ENCODE measurements at regions not wholly inside any gene's neighbourhood (a gene's known extent, or its start where the extent isn't known, plus 50 kb on each side); places are given as distances from the start of the nearest gene placed in this dataset.

- no peak for DNase-seq (ENCODE audit: low read depth)
- no peak for TF ChIP-seq CTCF (conservative IDR thresholded peaks at IDR 0.05; ENCODE audit: control insufficient read depth, insufficient read depth, low read depth, low read length)
- no peak overlapping the region for H3K4me3 ChIP-seq (ENCODE audit: control insufficient read depth, low read depth, low read length)
Observed at GRCh38 chr17:51439395-51440229, 179.3 kb downstream of the UTP18 start.

- DNase-seq (ENCODE audit: low read depth), result no peak
- TF ChIP-seq CTCF (conservative IDR thresholded peaks at IDR 0.05; ENCODE audit: control insufficient read depth, insufficient read depth, low read depth, low read length), result no peak
Observed at GRCh38 chr17:51441431-51441830, 181.1 kb downstream of the UTP18 start.

GRCh38 chr17:51442088-51442865 lies 181.9 kb downstream of the UTP18 start:
- TF ChIP-seq CTCF (conservative IDR thresholded peaks at IDR 0.05; ENCODE audit: control insufficient read depth, insufficient read depth, low read depth, low read length), result no peak
- DNase-seq (ENCODE audit: low read depth), result no peak
- no peak overlapping the region for H3K4me3 ChIP-seq (ENCODE audit: control insufficient read depth, low read depth, low read length)

More at GRCh38 chr17:51441431-51441830, 181.1 kb downstream of the UTP18 start:
- no peak overlapping the region for H3K4me3 ChIP-seq (ENCODE audit: control insufficient read depth, low read depth, low read length)

- no peak overlapping the region for H3K4me3 ChIP-seq (ENCODE audit: control insufficient read depth, low read depth, low read length)
- no peak for DNase-seq (ENCODE audit: low read depth)
- TF ChIP-seq CTCF (conservative IDR thresholded peaks at IDR 0.05; ENCODE audit: control insufficient read depth, insufficient read depth, low read depth, low read length), result no peak
Observed at GRCh38 chr17:51443646-51444045, 183.3 kb downstream of the UTP18 start.

- no peak for TF ChIP-seq CTCF (conservative IDR thresholded peaks at IDR 0.05; ENCODE audit: control insufficient read depth, insufficient read depth, low read depth, low read length)
- no peak overlapping the region for H3K4me3 ChIP-seq (ENCODE audit: control insufficient read depth, low read depth, low read length)
- no peak for DNase-seq (ENCODE audit: low read depth)
Observed at GRCh38 chr17:51445946-51446345, 185.6 kb downstream of the UTP18 start.

GRCh38 chr17:51454456-51454978 lies 194.2 kb downstream of the UTP18 start:
- no peak for DNase-seq (ENCODE audit: low read depth)
- no peak overlapping the region for H3K4me3 ChIP-seq (ENCODE audit: control insufficient read depth, low read depth, low read length)
- no peak for TF ChIP-seq CTCF (conservative IDR thresholded peaks at IDR 0.05; ENCODE audit: control insufficient read depth, insufficient read depth, low read depth, low read length)

Data from fibroblast of mammary gland (primary cell).